HL-60 (cell line): ENCODE measurements at regions not wholly inside any gene's neighbourhood (a gene's known extent, or its start where the extent isn't known, plus 50 kb on each side); places are given as distances from the start of the nearest gene placed in this dataset.

Experiments
- CTCF ChIP-seq: IDR thresholded peaks from one replicate; pipeline ENCODE4 v1.5.1; 2011; ENCODE audit warnings: low read length, control low read depth, inconsistent platforms; ENCODE audit not compliant: insufficient read depth
- POLR2AphosphoS5 ChIP-seq: IDR thresholded peaks from 2 replicates; pipeline ENCODE4 v1.6.1; 2012; ENCODE audit warnings: low read depth
- REST ChIP-seq: IDR thresholded peaks from 2 replicates; pipeline ENCODE4 v1.6.1; 2012; ENCODE audit warnings: low read depth; ENCODE audit not compliant: insufficient replicate concordance

- TF ChIP-seq POLR2AphosphoS5 (no peak), CTCF (no peak), REST (no peak)
Measured at GRCh38 chr5:99955006-99955405, 580.2 kb upstream of the FAM174A start.
